B cell (primary cell): ENCODE measurements at regions not wholly inside any gene's neighbourhood (a gene's known extent, or its start where the extent isn't known, plus 50 kb on each side); places are given as distances from the start of the nearest gene placed in this dataset.

Experiments used
- CTCF ChIP-seq: fragments of 200-600 bp; IDR thresholded peaks from one replicate; pipeline ENCODE4 v1.8.0; 2022; ENCODE audit warnings: antibody characterized with exemption, mild to moderate bottlenecking
- EZH2 ChIP-seq: IDR thresholded peaks from 2 replicates; pipeline ENCODE4 v1.6.1; 2012; ENCODE audit warnings: borderline replicate concordance, low read depth, mild to moderate bottlenecking, moderate library complexity, low read length; ENCODE audit not compliant: insufficient read depth, poor library complexity, severe bottlenecking

- TF ChIP-seq EZH2 (no peak), CTCF (no peak)
Measured at GRCh38 chr9:15047028-15047551, 136.9 kb upstream of the FREM1 start.
